ENCODE measurements at regions not wholly inside any gene's neighbourhood (a gene's known extent, or its start where the extent isn't known, plus 50 kb on each side); places are given as distances from the start of the nearest gene placed in this dataset.

DNA sequence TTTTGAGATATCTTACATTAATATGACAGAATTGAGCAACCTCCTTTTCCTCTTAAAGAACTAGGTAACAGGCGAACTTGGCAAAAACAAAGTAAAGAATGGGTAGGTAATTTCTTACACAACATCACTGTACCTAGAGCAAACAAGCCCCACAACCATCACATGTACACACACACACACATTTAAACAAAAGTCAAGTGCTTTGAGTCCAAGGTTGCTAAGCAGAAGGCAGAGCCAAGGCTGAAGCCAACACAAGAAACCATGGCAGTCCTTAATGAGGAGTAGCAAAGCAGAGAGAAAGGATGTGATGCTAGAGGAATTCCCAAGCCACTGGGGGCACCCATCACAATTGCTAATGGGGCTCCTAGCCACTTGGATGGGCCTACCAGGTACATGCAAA is 164.1 kb downstream of the PAX3 start:
- Histone ChIP-seq H2AFZ (ENCODE audit: low read depth, low read length, severe bottlenecking) (no peak overlapping the region), H3K27ac (ENCODE audit: low read depth, low read length) (no peak overlapping the region), H3K36me3 (ENCODE audit: low read length) (no peaks in the 10 kb centered on the region), H3K9ac (ENCODE audit: low read length) (no peak overlapping the region), H3K4me2 (ENCODE audit: low read depth, low read length, poor library complexity, severe bottlenecking) (no peak overlapping the region), H4K20me1 (ENCODE audit: low read depth, low read length) (no peaks in the 10 kb centered on the region), H3F3A (ENCODE audit: insufficient read depth) (no peaks in the 10 kb centered on the region), H3K9me2 (replicated peaks; ENCODE audit: insufficient read depth, low read length) (no peaks in the 10 kb centered on the region; the same call in 1 of the 2 replicates), H3K4me3 (ENCODE audit: insufficient read depth, low read length, poor library complexity, severe bottlenecking) (no peak overlapping the region), H3K79me2 (ENCODE audit: insufficient read depth, low read length) (no peaks in the 10 kb centered on the region), H3K27me3 (ENCODE audit: low read length) (no peaks in the 10 kb centered on the region), H3K9me3 (ENCODE audit: insufficient read depth, low read length) (no peaks in the 10 kb centered on the region)
- TF ChIP-seq, protein P1, sequence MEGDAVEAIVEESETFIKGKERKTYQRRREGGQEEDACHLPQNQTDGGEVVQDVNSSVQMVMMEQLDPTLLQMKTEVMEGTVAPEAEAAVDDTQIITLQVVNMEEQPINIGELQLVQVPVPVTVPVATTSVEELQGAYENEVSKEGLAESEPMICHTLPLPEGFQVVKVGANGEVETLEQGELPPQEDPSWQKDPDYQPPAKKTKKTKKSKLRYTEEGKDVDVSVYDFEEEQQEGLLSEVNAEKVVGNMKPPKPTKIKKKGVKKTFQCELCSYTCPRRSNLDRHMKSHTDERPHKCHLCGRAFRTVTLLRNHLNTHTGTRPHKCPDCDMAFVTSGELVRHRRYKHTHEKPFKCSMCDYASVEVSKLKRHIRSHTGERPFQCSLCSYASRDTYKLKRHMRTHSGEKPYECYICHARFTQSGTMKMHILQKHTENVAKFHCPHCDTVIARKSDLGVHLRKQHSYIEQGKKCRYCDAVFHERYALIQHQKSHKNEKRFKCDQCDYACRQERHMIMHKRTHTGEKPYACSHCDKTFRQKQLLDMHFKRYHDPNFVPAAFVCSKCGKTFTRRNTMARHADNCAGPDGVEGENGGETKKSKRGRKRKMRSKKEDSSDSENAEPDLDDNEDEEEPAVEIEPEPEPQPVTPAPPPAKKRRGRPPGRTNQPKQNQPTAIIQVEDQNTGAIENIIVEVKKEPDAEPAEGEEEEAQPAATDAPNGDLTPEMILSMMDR (IDR thresholded peaks at IDR 0.05; ENCODE audit: insufficient read depth, low read length, poor library complexity, severe bottlenecking): no peak
- no peak for TF ChIP-seq EZH2phosphoT487 (conservative IDR thresholded peaks at IDR 0.05; ENCODE audit: low read length)

DNA sequence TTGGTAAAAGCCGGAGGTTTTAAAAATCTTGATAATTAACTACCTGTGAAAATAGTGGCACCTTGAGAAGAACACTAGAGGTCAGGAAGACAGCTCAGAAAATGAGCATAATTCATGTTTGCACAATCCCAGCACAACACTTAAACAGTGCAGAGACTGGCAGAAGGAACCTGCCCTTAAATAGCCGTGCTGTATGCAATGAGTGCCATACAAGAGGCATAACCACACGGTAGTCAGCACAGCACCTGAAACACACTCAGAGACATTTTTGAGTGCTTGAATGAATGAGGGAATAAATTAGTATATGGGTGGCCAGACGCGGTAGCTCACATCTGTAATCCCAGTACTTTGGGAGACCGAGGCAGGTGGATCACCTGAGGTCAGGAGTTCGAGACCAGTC is 164.9 kb downstream of the PAX3 start:
- H2AFZ ChIP-seq (ENCODE audit: low read depth, low read length, severe bottlenecking): no peak overlapping the region
- TF ChIP-seq, protein P1 (IDR thresholded peaks at IDR 0.05; ENCODE audit: insufficient read depth, low read length, poor library complexity, severe bottlenecking): no peak
- TF ChIP-seq EZH2phosphoT487 (conservative IDR thresholded peaks at IDR 0.05; ENCODE audit: low read length): no peak
- no peaks in the 10 kb centered on the region; the same call in 1 of the 2 replicates for H3K9me2 ChIP-seq (replicated peaks; ENCODE audit: insufficient read depth, low read length)

DNA sequence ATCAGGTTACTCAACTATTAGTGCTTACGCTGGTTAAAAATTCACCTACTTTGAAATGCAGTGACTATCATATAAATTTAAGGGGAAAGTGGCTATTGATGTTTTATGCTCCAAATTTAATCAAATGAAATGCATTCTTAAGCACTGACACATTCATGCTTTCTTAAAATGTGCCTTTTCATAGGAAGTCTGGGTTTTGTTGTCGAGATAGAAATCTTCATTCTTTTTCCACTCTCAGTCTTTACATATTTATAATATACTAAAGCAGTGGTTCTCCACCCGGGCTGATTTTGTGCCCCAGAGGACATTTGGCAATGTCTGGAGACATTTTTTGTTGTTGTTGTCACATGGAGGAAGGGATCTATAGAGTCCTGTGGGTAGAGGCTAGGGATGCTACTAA is 167.9 kb downstream of the PAX3 start:
- Histone ChIP-seq H3K4me2 (ENCODE audit: low read depth, low read length, poor library complexity, severe bottlenecking) (no peak overlapping the region), H3K9me2 (replicated peaks; ENCODE audit: insufficient read depth, low read length) (no peaks in the 10 kb centered on the region), H3K4me3 (ENCODE audit: insufficient read depth, low read length, poor library complexity, severe bottlenecking) (no peak overlapping the region), H3K79me2 (ENCODE audit: insufficient read depth, low read length) (no peaks in the 10 kb centered on the region), H2AFZ (ENCODE audit: low read depth, low read length, severe bottlenecking) (no peak overlapping the region), H3K9ac (ENCODE audit: low read length) (no peak overlapping the region), H3K9me3 (ENCODE audit: insufficient read depth, low read length) (no peaks in the 10 kb centered on the region), H3K36me3 (ENCODE audit: low read length) (no peaks in the 10 kb centered on the region), H3F3A (ENCODE audit: insufficient read depth) (no peaks in the 10 kb centered on the region), H3K27ac (ENCODE audit: low read depth, low read length) (no peak overlapping the region), H4K20me1 (ENCODE audit: low read depth, low read length) (no peaks in the 10 kb centered on the region), H3K27me3 (ENCODE audit: low read length) (no peaks in the 10 kb centered on the region)
- TF ChIP-seq, protein P1 (IDR thresholded peaks at IDR 0.05; ENCODE audit: insufficient read depth, low read length, poor library complexity, severe bottlenecking): no peak
- TF ChIP-seq EZH2phosphoT487 (conservative IDR thresholded peaks at IDR 0.05; ENCODE audit: low read length): no peak

More for the DNA sequence above, 164.9 kb downstream of the PAX3 start:
- Histone ChIP-seq H3K36me3 (ENCODE audit: low read length) (no peaks in the 10 kb centered on the region), H3K27me3 (ENCODE audit: low read length) (no peaks in the 10 kb centered on the region), H3K4me3 (ENCODE audit: insufficient read depth, low read length, poor library complexity, severe bottlenecking) (no peak overlapping the region), H4K20me1 (ENCODE audit: low read depth, low read length) (no peaks in the 10 kb centered on the region), H3K9ac (ENCODE audit: low read length) (no peak overlapping the region), H3K79me2 (ENCODE audit: insufficient read depth, low read length) (no peaks in the 10 kb centered on the region), H3K9me3 (ENCODE audit: insufficient read depth, low read length) (no peaks in the 10 kb centered on the region), H3K4me2 (ENCODE audit: low read depth, low read length, poor library complexity, severe bottlenecking) (no peak overlapping the region), H3K27ac (ENCODE audit: low read depth, low read length) (no peak overlapping the region), H3F3A (ENCODE audit: insufficient read depth) (no peaks in the 10 kb centered on the region)
